HepG2 (cell line): ENCODE measurements at regions not wholly inside any gene's neighbourhood (a gene's known extent, or its start where the extent isn't known, plus 50 kb on each side); places are given as distances from the start of the nearest gene placed in this dataset.

Experiments used
- CHCHD3 ChIP-seq: sonication (generic); formaldehyde crosslinking; IDR thresholded peaks from 2 replicates; pipeline ENCODE4 v1.8.0; 2022; ENCODE audit warnings: mild to moderate bottlenecking, missing genetic modification reagents, moderate library complexity
- CREM ChIP-seq, 2 experiments: sonication (generic) in 1 of 2; formaldehyde crosslinking in 1 of 2; IDR thresholded peaks; 2 replicates each; pipeline versions ENCODE4 v1.4.0 to v1.6.1; 2016 to 2020; ENCODE audit warnings: antibody characterized with exemption in 1 of 2, mild to moderate bottlenecking in 1 of 2, missing genetic modification reagents in 1 of 2
- DNMT1 ChIP-seq: sonication (generic); formaldehyde crosslinking; IDR thresholded peaks from 2 replicates; pipeline ENCODE4 v1.5.1; 2020; ENCODE audit warnings: mild to moderate bottlenecking, missing genetic modification reagents
- ELF4 ChIP-seq: sonication (generic); formaldehyde crosslinking; IDR thresholded peaks from 2 replicates; pipeline ENCODE4 v1.5.0; 2020; ENCODE audit warnings: missing genetic modification reagents, mild to moderate bottlenecking, moderate library complexity, borderline replicate concordance
- HMGA1 ChIP-seq: sonication (generic); formaldehyde crosslinking; conservative IDR thresholded peaks from 2 replicates; pipeline ENCODE4 v1.4.0; 2020; ENCODE audit warnings: missing genetic modification reagents
- KDM4B ChIP-seq: sonication (generic); formaldehyde crosslinking; IDR thresholded peaks from 2 replicates; pipeline ENCODE4 v1.4.0; 2020; ENCODE audit warnings: missing genetic modification reagents
- KDM5B ChIP-seq: sonication (generic); formaldehyde crosslinking; IDR thresholded peaks from 2 replicates; pipeline ENCODE4 v1.4.0; 2020; ENCODE audit warnings: missing genetic modification reagents, mild to moderate bottlenecking, borderline replicate concordance
- KMT2B ChIP-seq: IDR thresholded peaks from 2 replicates; pipeline ENCODE4 v1.6.1; 2016; ENCODE audit warnings: missing genetic modification reagents, missing compliant biosample characterization
- NCOA5 ChIP-seq: sonication (generic); formaldehyde crosslinking; IDR thresholded peaks from 2 replicates; pipeline ENCODE4 v1.4.0; 2020; ENCODE audit warnings: missing genetic modification reagents
- STAT5B ChIP-seq: sonication (generic); formaldehyde crosslinking; IDR thresholded peaks from 2 replicates; pipeline ENCODE4 v1.4.0; 2020; ENCODE audit warnings: missing genetic modification reagents
- ZNF20 ChIP-seq: sonication (generic); formaldehyde crosslinking; IDR thresholded peaks from 2 replicates; pipeline ENCODE4 v1.4.0; 2020; ENCODE audit warnings: mild to moderate bottlenecking, moderate library complexity, missing genetic modification reagents
- ZNF251 ChIP-seq: sonication (generic); formaldehyde crosslinking; IDR thresholded peaks from 2 replicates; pipeline ENCODE4 v1.9.0; 2021; ENCODE audit warnings: mild to moderate bottlenecking, missing genetic modification reagents
- ZNF549 ChIP-seq: sonication (generic); formaldehyde crosslinking; IDR thresholded peaks from 2 replicates; pipeline ENCODE4 v1.5.0; 2020; ENCODE audit warnings: missing genetic modification reagents
- ZNF652 ChIP-seq: IDR thresholded peaks from 2 replicates; pipeline ENCODE4 v1.6.1; 2016; ENCODE audit warnings: low read depth, borderline replicate concordance
- TF ChIP-seq, protein P1 (sequence below): sonication (generic); formaldehyde crosslinking; IDR thresholded peaks from 2 replicates; pipeline ENCODE4 v1.4.0; 2020; ENCODE audit warnings: mild to moderate bottlenecking, missing genetic modification reagents, borderline replicate concordance
- TF ChIP-seq, protein P2 (sequence below): IDR thresholded peaks from 2 replicates; pipeline ENCODE4 v1.6.1; 2016
- TF ChIP-seq, protein P3 (sequence below): sonication (generic); formaldehyde crosslinking; IDR thresholded peaks from 2 replicates; pipeline ENCODE4 v1.8.1; 2022; ENCODE audit warnings: mild to moderate bottlenecking, missing genetic modification reagents
- TF ChIP-seq, protein P4 (sequence below): sonication (generic); formaldehyde crosslinking; IDR thresholded peaks from 2 replicates; pipeline ENCODE4 v1.5.1; 2020; ENCODE audit warnings: mild to moderate bottlenecking, moderate library complexity, missing genetic modification reagents

DNA sequence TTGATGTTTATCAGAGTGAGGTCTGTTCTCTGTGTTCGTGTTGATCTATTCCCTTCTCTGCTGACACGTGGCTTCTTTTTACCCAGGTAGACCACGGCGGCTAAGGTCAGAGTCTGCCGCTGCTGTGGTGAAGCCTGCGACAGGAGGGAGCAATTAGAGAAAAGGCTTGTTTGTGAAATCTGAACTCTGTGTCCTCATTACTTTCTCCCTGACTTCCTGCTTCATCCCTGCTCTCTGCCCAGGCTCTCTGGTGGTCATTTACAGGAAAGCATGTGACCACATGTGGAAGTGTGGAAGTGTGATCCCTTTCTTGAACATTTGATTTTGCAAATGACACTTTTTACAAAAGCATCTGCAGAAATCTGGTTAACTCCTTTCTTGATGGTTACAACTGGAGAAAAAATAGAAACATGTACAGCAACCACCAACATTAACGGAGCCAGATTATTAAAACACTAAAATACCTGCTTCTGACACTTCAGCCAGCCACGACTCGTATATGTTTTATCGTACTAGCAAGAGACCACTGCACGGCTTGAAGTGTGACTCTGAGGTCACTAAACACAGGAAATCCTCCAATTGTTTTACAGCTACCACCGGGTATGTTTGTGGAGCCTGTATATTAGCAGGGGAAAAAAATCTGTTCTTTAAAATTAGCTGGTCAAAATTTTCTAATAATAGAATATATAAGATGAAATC, 388.6 kb upstream of the TMPO start (continued):
- TF ChIP-seq, protein P1, sequence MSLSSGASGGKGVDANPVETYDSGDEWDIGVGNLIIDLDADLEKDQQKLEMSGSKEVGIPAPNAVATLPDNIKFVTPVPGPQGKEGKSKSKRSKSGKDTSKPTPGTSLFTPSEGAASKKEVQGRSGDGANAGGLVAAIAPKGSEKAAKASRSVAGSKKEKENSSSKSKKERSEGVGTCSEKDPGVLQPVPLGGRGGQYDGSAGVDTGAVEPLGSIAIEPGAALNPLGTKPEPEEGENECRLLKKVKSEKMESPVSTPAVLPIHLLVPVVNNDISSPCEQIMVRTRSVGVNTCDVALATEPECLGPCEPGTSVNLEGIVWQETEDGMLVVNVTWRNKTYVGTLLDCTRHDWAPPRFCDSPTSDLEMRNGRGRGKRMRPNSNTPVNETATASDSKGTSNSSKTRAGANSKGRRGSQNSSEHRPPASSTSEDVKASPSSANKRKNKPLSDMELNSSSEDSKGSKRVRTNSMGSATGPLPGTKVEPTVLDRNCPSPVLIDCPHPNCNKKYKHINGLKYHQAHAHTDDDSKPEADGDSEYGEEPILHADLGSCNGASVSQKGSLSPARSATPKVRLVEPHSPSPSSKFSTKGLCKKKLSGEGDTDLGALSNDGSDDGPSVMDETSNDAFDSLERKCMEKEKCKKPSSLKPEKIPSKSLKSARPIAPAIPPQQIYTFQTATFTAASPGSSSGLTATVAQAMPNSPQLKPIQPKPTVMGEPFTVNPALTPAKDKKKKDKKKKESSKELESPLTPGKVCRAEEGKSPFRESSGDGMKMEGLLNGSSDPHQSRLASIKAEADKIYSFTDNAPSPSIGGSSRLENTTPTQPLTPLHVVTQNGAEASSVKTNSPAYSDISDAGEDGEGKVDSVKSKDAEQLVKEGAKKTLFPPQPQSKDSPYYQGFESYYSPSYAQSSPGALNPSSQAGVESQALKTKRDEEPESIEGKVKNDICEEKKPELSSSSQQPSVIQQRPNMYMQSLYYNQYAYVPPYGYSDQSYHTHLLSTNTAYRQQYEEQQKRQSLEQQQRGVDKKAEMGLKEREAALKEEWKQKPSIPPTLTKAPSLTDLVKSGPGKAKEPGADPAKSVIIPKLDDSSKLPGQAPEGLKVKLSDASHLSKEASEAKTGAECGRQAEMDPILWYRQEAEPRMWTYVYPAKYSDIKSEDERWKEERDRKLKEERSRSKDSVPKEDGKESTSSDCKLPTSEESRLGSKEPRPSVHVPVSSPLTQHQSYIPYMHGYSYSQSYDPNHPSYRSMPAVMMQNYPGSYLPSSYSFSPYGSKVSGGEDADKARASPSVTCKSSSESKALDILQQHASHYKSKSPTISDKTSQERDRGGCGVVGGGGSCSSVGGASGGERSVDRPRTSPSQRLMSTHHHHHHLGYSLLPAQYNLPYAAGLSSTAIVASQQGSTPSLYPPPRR: no peak
- no peak for TF ChIP-seq ZNF251
- TF ChIP-seq, protein P2, sequence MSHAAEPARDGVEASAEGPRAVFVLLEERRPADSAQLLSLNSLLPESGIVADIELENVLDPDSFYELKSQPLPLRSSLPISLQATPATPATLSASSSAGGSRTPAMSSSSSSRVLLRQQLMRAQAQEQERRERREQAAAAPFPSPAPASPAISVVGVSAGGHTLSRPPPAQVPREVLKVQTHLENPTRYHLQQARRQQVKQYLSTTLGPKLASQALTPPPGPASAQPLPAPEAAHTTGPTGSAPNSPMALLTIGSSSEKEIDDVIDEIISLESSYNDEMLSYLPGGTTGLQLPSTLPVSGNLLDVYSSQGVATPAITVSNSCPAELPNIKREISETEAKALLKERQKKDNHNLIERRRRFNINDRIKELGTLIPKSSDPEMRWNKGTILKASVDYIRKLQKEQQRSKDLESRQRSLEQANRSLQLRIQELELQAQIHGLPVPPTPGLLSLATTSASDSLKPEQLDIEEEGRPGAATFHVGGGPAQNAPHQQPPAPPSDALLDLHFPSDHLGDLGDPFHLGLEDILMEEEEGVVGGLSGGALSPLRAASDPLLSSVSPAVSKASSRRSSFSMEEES (CRISPR knock-in tag): peak; percentile 64
- no peak for TF ChIP-seq CREM (IDR thresholded peaks at IDR 0.05)
- TF ChIP-seq CREM (CRISPR knock-in tag; IDR thresholded peaks at IDR 0.05): no peak
- TF ChIP-seq ELF4 (CRISPR knock-in tag): no peak
- no peak for TF ChIP-seq ZNF549 (CRISPR knock-in tag)
- TF ChIP-seq ZNF652 (CRISPR knock-in tag): no peak
- TF ChIP-seq, protein P3, sequence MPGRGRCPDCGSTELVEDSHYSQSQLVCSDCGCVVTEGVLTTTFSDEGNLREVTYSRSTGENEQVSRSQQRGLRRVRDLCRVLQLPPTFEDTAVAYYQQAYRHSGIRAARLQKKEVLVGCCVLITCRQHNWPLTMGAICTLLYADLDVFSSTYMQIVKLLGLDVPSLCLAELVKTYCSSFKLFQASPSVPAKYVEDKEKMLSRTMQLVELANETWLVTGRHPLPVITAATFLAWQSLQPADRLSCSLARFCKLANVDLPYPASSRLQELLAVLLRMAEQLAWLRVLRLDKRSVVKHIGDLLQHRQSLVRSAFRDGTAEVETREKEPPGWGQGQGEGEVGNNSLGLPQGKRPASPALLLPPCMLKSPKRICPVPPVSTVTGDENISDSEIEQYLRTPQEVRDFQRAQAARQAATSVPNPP (CRISPR knock-in tag): no peak
- TF ChIP-seq KDM4B (CRISPR knock-in tag): no peak
- TF ChIP-seq ZNF20 (CRISPR knock-in tag): no peak
- TF ChIP-seq DNMT1 (CRISPR knock-in tag): no peak
- no peak for TF ChIP-seq CHCHD3 (CRISPR knock-in tag)
- TF ChIP-seq HMGA1 (CRISPR knock-in tag): no peak
- no peak for TF ChIP-seq STAT5B
- TF ChIP-seq NCOA5 (CRISPR knock-in tag): no peak
- TF ChIP-seq, protein P4, sequence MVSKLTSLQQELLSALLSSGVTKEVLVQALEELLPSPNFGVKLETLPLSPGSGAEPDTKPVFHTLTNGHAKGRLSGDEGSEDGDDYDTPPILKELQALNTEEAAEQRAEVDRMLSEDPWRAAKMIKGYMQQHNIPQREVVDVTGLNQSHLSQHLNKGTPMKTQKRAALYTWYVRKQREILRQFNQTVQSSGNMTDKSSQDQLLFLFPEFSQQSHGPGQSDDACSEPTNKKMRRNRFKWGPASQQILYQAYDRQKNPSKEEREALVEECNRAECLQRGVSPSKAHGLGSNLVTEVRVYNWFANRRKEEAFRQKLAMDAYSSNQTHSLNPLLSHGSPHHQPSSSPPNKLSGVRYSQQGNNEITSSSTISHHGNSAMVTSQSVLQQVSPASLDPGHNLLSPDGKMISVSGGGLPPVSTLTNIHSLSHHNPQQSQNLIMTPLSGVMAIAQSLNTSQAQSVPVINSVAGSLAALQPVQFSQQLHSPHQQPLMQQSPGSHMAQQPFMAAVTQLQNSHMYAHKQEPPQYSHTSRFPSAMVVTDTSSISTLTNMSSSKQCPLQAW (CRISPR knock-in tag): no peak
- TF ChIP-seq KDM5B (CRISPR knock-in tag): no peak
- no peak for TF ChIP-seq KMT2B (CRISPR knock-in tag)
